Smooth muscle cell (in vitro differentiated cells): ENCODE measurements at regions not wholly inside any gene's neighbourhood (a gene's known extent, or its start where the extent isn't known, plus 50 kb on each side); places are given as distances from the start of the nearest gene placed in this dataset.

Experiments used
- DNase-seq: peaks from one replicate; lab custom pipeline; 2025; ENCODE audit not compliant: unreplicated experiment; lab: John Stamatoyannopoulos, UW
- H2AFZ ChIP-seq: fragments of 200-600 bp; sonication (generic); 2 replicates; pipeline ENCODE4 v1.6.0; 2016; ENCODE audit warnings: antibody characterized with exemption, low read depth, mild to moderate bottlenecking
- H3F3A ChIP-seq: fragments of 200-600 bp; sonication (generic); 2 replicates; pipeline ENCODE4 v1.6.0; 2017; ENCODE audit warnings: antibody characterized with exemption, low read depth
- H3K27ac ChIP-seq: fragments of 200-600 bp; sonication (generic); 2 replicates; pipeline ENCODE4 v1.5.1; 2016; ENCODE audit warnings: low read depth, mild to moderate bottlenecking
- H3K27me3 ChIP-seq: fragments of 200-600 bp; sonication (generic); 2 replicates; pipeline ENCODE4 v1.6.1; 2016; ENCODE audit warnings: low read depth, mild to moderate bottlenecking
- H3K36me3 ChIP-seq: fragments of 200-600 bp; sonication (generic); 2 replicates; pipeline ENCODE4 v1.5.1; 2016; ENCODE audit warnings: low read depth
- H3K4me1 ChIP-seq: fragments of 200-600 bp; sonication (generic); 2 replicates; pipeline ENCODE4 v1.5.1; 2016; ENCODE audit warnings: low read depth
- H3K4me2 ChIP-seq: fragments of 200-600 bp; sonication (generic); 2 replicates; pipeline ENCODE4 v1.6.0; 2016; ENCODE audit warnings: mild to moderate bottlenecking
- H3K4me3 ChIP-seq: fragments of 200-600 bp; sonication (generic); 2 replicates; pipeline ENCODE4 v1.5.1; 2016; ENCODE audit warnings: mild to moderate bottlenecking
- H3K79me2 ChIP-seq: fragments of 200-600 bp; sonication (generic); 2 replicates; pipeline ENCODE4 v1.6.0; 2016; ENCODE audit warnings: low read depth, mild to moderate bottlenecking
- H3K9ac ChIP-seq: fragments of 200-600 bp; sonication (generic); 2 replicates; pipeline ENCODE4 v1.6.0; 2016; ENCODE audit warnings: low read depth
- H3K9me3 ChIP-seq: fragments of 200-600 bp; sonication (generic); replicated peaks from 2 replicates; pipeline ENCODE4 v1.5.1; 2016; ENCODE audit warnings: low read depth
- H4K20me1 ChIP-seq: fragments of 200-600 bp; sonication (generic); 2 replicates; pipeline ENCODE4 v1.6.0; 2016; ENCODE audit warnings: low read depth
- WGBS: methylation state at CpG from one replicate; pipeline ENCODE4 v1.1.7; 2016; ENCODE audit warnings: low lambda C conversion rate; 5-methylcytosine and 5-hydroxymethylcytosine counted together
- TF ChIP-seq, protein P1 (sequence below): fragments of 200-600 bp; sonication (generic); IDR thresholded peaks from 2 replicates; pipeline ENCODE4 v1.5.1; 2017; ENCODE audit warnings: borderline replicate concordance, mild to moderate bottlenecking, antibody characterized with exemption; ENCODE audit not compliant: insufficient read depth, poor library complexity, severe bottlenecking

DNA sequence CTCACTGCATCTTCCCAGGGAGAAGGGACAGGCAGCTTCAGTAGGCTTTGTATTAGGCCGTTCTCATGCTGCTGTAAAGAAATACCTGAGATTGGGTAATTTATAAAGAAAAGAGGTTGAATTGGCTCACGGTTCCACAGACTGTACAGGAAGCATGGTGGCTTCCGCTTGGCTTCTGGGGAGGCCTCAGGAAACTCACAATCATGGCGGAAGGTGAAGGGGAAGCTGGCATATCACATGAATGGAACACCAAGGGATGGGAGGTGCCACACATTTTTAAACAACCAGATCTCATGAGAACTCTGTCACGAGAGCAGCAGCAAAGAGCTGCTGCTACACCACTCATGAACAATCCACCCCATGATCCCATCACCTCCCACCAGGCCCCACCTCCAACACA lies 182.2 kb upstream of the SFSWAP start:
- H3K9ac ChIP-seq, result no peak overlapping the region
- TF ChIP-seq, protein P1, sequence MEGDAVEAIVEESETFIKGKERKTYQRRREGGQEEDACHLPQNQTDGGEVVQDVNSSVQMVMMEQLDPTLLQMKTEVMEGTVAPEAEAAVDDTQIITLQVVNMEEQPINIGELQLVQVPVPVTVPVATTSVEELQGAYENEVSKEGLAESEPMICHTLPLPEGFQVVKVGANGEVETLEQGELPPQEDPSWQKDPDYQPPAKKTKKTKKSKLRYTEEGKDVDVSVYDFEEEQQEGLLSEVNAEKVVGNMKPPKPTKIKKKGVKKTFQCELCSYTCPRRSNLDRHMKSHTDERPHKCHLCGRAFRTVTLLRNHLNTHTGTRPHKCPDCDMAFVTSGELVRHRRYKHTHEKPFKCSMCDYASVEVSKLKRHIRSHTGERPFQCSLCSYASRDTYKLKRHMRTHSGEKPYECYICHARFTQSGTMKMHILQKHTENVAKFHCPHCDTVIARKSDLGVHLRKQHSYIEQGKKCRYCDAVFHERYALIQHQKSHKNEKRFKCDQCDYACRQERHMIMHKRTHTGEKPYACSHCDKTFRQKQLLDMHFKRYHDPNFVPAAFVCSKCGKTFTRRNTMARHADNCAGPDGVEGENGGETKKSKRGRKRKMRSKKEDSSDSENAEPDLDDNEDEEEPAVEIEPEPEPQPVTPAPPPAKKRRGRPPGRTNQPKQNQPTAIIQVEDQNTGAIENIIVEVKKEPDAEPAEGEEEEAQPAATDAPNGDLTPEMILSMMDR, result no peak
- H3K27ac ChIP-seq, result no peak overlapping the region
- peaks cover 20% of the 10 kb centered on the region for H3K27me3 ChIP-seq
- no peaks in the 10 kb centered on the region for H3K79me2 ChIP-seq
- no peaks in the 10 kb centered on the region for H3K9me3 ChIP-seq
- DNase-seq, result no peak
- H3F3A ChIP-seq, result no peaks in the 10 kb centered on the region
- WGBS, result 94% methylated on average over 5 of the region's 5 CpGs
- no peak overlapping the region for H3K4me2 ChIP-seq
- no peaks in the 10 kb centered on the region for H3K36me3 ChIP-seq
- no peak overlapping the region for H3K4me3 ChIP-seq
- no peaks in the 10 kb centered on the region for H4K20me1 ChIP-seq
- no peak overlapping the region for H2AFZ ChIP-seq
- no peaks in the 10 kb centered on the region for H3K4me1 ChIP-seq

DNA sequence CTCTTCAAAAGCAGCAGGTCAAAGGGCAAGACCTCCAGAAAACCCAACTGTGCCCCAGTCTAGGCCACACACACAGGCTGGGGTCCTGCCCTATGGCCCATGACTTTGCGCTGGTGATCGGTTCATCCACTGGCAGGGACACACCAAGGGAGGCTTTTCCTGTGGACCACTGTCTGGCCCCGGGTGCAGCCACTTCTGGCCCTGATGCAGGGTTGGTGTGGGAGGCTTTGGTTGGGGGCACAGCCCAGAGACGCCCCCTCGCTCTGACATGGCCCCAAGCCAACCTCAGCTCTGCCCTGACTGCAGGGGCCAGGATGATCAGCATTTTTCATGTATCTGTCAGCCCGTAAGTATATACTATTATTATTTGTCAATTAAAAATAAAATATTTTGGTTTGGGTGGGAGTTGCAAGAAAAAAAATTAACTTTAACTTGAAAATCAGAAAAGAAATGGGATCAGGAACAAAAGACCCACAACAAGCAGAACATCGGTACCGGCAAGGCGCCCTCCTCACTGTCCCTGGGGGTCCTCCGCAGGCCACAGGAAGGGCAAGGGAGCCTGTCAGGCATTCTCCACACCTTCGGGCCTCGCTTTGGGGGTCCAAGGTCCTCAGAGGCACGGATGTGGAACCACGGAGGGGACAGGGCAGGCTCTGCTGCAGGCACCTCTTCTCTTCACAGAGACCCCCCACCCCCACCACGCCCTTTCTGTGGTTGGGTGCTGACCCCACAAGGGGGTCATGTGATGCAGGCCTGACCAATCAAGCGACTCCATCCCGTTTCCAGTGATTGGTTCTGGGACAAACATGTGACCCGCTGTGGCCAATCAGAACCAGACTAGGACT lies 181.5 kb upstream of the SFSWAP start:
- 91% methylated on average over 18 of the region's 18 CpGs for WGBS
- no peak for DNase-seq

DNA sequence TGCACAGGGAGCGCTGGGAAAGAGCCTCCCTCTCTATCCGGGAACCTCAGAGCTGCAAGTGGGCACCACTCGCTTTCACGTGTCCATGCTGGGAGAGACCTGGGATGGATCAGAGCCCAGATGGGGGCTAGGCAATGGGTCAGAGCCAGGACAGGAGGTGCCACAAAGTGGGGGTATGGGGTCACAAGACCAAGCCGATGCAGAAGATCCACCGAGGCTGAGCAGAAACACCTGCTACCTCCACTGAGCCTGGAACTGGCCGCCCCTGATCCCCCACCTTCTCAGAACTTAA lies 180.9 kb upstream of the SFSWAP start:
- DNase-seq, result no peak
- no peak overlapping the region for H3K9ac ChIP-seq
- H3K4me3 ChIP-seq, result no peak overlapping the region
- no peaks in the 10 kb centered on the region for H3K79me2 ChIP-seq
- no peak overlapping the region for H3K4me2 ChIP-seq
- no peaks in the 10 kb centered on the region for H3F3A ChIP-seq
- WGBS, result 91% methylated on average over 7 of the region's 7 CpGs
- no peaks in the 10 kb centered on the region for H4K20me1 ChIP-seq
- H2AFZ ChIP-seq, result no peak overlapping the region
- no peaks in the 10 kb centered on the region for H3K36me3 ChIP-seq
- TF ChIP-seq, protein P1, result no peak
- no peaks in the 10 kb centered on the region for H3K4me1 ChIP-seq
- H3K27ac ChIP-seq, result no peak overlapping the region
- no peaks in the 10 kb centered on the region for H3K9me3 ChIP-seq
- peaks cover 20% of the 10 kb centered on the region for H3K27me3 ChIP-seq

More for the DNA sequence above, 181.5 kb upstream of the SFSWAP start:
- H2AFZ ChIP-seq, result no peak overlapping the region
- no peak overlapping the region for H3K27ac ChIP-seq
- no peaks in the 10 kb centered on the region for H3F3A ChIP-seq
- TF ChIP-seq, protein P1, result no peak
- H3K79me2 ChIP-seq, result no peaks in the 10 kb centered on the region
- peaks cover 20% of the 10 kb centered on the region for H3K27me3 ChIP-seq
- H3K4me3 ChIP-seq, result no peak overlapping the region
- H3K9ac ChIP-seq, result no peak overlapping the region
- H3K9me3 ChIP-seq, result no peaks in the 10 kb centered on the region
- no peaks in the 10 kb centered on the region for H3K36me3 ChIP-seq
- no peaks in the 10 kb centered on the region for H4K20me1 ChIP-seq
- H3K4me2 ChIP-seq, result no peak overlapping the region
- H3K4me1 ChIP-seq, result no peaks in the 10 kb centered on the region

DNA sequence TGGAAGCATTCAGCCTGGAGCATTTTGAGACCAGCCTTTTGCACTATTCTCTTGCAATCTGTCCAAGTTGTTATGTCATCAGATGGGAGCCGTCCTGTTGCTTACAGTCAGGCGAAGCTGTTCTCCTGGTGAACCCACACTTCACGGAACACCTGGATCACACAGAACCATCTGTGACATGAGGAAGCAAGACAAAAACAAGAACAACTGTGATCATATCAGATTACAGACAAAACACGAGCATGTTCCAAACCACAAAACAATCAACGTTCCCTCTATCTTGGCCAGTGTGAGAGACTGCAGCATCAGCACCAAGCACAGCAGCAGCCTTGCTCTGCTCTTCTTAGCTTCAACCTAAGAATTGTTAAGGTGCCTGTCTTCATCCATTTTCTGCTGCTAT lies 180.5 kb upstream of the SFSWAP start:
- Histone ChIP-seq H3K36me3 (no peaks in the 10 kb centered on the region), H2AFZ (no peak overlapping the region), H3K4me2 (no peak overlapping the region), H3K9ac (no peak overlapping the region), H3K4me3 (no peak overlapping the region), H3K4me1 (no peaks in the 10 kb centered on the region), H3K27ac (no peak overlapping the region), H3K9me3 (no peaks in the 10 kb centered on the region), H4K20me1 (no peaks in the 10 kb centered on the region), H3F3A (no peaks in the 10 kb centered on the region), H3K27me3 (peaks cover 19% of the 10 kb centered on the region), H3K79me2 (no peaks in the 10 kb centered on the region)
- TF ChIP-seq, protein P1, result no peak
- WGBS, result 91% methylated on average over 5 of the region's 5 CpGs
- no peak for DNase-seq
